Cardiac fibroblast (primary cell): ENCODE measurements at regions not wholly inside any gene's neighbourhood (a gene's known extent, or its start where the extent isn't known, plus 50 kb on each side); places are given as distances from the start of the nearest gene placed in this dataset.

Source experiments
- DNase-seq, 2 donors: peaks; one replicate each; pipeline versions ENCODE4 v3.0.0 to v3.0.0-alpha.2; 2010; ENCODE audit warnings: low read depth in 2 of 2
- H3K4me3 ChIP-seq, 2 donors: replicated peaks in 1 of 2; 1 replicate in 1 of 2; 2 replicates in 1 of 2; pipeline ENCODE4 v1.5.1; 2011; ENCODE audit warnings: low read depth in 2 of 2, low read length in 2 of 2, mild to moderate bottlenecking in 2 of 2, moderate library complexity in 1 of 2
- CTCF ChIP-seq: IDR thresholded peaks from one replicate; pipeline ENCODE4 v1.5.1; 2011; ENCODE audit warnings: low read depth, mild to moderate bottlenecking, low read length, inconsistent platforms

GRCh38 chr5:124420952-124421351, 325.5 kb downstream of the ZNF608 start:
- DNase-seq, result no peak
- H3K4me3 ChIP-seq, result no peak overlapping the region
- TF ChIP-seq CTCF, result no peak

DNA sequence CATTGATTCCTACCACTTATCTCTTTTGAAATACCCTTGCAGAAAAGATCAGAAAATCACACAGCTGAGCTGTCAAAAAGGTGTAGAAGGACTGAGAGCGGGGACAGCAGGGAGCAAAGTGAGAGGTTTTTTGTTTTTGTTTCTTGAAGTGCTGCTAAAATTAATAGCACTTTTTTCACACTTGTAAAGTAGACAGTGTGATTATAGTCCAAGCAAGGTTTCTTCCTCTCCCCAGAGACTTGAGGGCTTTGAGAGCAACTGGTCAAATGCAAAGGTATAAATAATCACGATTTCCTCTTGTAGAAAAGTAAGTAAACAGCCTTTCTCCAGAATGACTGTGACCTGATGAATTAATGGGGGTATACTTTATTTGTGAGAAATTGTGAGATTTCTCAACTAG, 326.9 kb downstream of the ZNF608 start:
- no peak for TF ChIP-seq CTCF
- no peak overlapping the region for H3K4me3 ChIP-seq
- no peak for DNase-seq

GRCh38 chr5:124418390-124418789, 328.0 kb downstream of the ZNF608 start:
- TF ChIP-seq CTCF, result no peak
- H3K4me3 ChIP-seq, result no peak overlapping the region
- DNase-seq, result no peak

DNA sequence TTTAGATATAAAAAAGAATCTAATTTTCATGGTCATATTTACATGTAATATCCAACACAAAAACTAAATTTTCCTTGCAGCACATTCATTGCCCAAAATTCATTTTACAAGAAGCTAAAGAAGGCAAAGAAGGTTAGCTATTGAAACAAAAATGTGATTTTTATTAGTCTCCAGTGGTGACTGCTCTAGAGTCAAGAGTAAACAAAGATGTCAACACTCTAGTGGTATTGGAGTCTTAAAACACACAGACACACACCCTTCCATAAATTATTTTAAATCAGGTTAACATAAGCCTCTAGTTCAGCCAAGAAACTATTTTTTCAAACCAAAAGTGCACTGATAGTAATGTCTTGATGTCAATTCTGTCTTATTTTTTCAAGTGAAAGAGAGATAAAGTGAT, 329.2 kb downstream of the ZNF608 start:
- no peak overlapping the region for H3K4me3 ChIP-seq
- no peak for TF ChIP-seq CTCF
- no peak for DNase-seq

- no peak for DNase-seq
- TF ChIP-seq CTCF, result no peak
- H3K4me3 ChIP-seq, result no peak overlapping the region
These were observed 329.8 kb downstream of the ZNF608 start for GRCh38 chr5:124416627-124417026.

- no peak for TF ChIP-seq CTCF
- no peak overlapping the region for H3K4me3 ChIP-seq
- DNase-seq, result no peak
These were observed 331.5 kb downstream of the ZNF608 start for GRCh38 chr5:124414973-124415372.
